Endodermal cell (in vitro differentiated cells): ENCODE measurements at regions not wholly inside any gene's neighbourhood (a gene's known extent, or its start where the extent isn't known, plus 50 kb on each side); places are given as distances from the start of the nearest gene placed in this dataset.
A peak's percentile ranks its signal among the peaks of the same experiment; 100 is the strongest.

Source experiments
- DNase-seq: peaks from one replicate; pipeline ENCODE4 v3.0.0-alpha.2; 2017
- H3K27ac ChIP-seq: 2 replicates; pipeline ENCODE4 v1.5.1; 2013; ENCODE audit warnings: mild to moderate bottlenecking, low read depth, low read length, moderate library complexity
- H3K27me3 ChIP-seq: 2 replicates; pipeline ENCODE4 v1.6.1; 2013; ENCODE audit warnings: mild to moderate bottlenecking, low read length, moderate library complexity; ENCODE audit not compliant: insufficient read depth, control insufficient read depth, poor library complexity, severe bottlenecking
- H3K36me3 ChIP-seq: 2 replicates; pipeline ENCODE4 v1.7.0; 2013; ENCODE audit warnings: mild to moderate bottlenecking, low read length, moderate library complexity; ENCODE audit not compliant: control insufficient read depth, insufficient read depth
- H3K4me1 ChIP-seq: one replicate; pipeline ENCODE4 v1.7.0; 2013; ENCODE audit warnings: low read length; ENCODE audit not compliant: control insufficient read depth, insufficient read depth
- H3K4me3 ChIP-seq: 2 replicates; pipeline ENCODE4 v1.5.1; 2013; ENCODE audit warnings: mild to moderate bottlenecking, low read length, moderate library complexity
- H3K9ac ChIP-seq: 2 replicates; pipeline ENCODE4 v1.6.1; 2013; ENCODE audit warnings: mild to moderate bottlenecking, low read length, moderate library complexity; ENCODE audit not compliant: poor library complexity, severe bottlenecking; ENCODE audit errors: extremely low read depth
- H3K9me3 ChIP-seq: 2 replicates; pipeline ENCODE4 v1.6.1; 2013; ENCODE audit warnings: mild to moderate bottlenecking, low read length, moderate library complexity; ENCODE audit not compliant: control insufficient read depth
- H3K27ac Mint-ChIP-seq: 2 replicates; pipeline ENCODE4 v1.8.0; 2020; ENCODE audit warnings: mixed read lengths
- H3K27me3 Mint-ChIP-seq: 2 replicates; pipeline ENCODE4 v1.8.0; 2021; ENCODE audit warnings: mild to moderate bottlenecking, mixed read lengths; ENCODE audit not compliant: insufficient read depth
- H3K36me3 Mint-ChIP-seq: 2 replicates; pipeline ENCODE4 v1.8.0; 2020; ENCODE audit warnings: low read depth, mixed read lengths
- H3K4me1 Mint-ChIP-seq: 2 replicates; pipeline ENCODE4 v1.8.0; 2020; ENCODE audit warnings: mixed read lengths
- H3K4me3 Mint-ChIP-seq: 2 replicates; pipeline ENCODE4 v1.8.0; 2020; ENCODE audit warnings: mild to moderate bottlenecking, moderate library complexity, mixed read lengths
- H3K9me3 Mint-ChIP-seq: 2 replicates; pipeline ENCODE4 v1.8.0; 2020; ENCODE audit warnings: mild to moderate bottlenecking, mixed read lengths
- WGBS, 2 experiments: methylation state at CpG; one replicate each; pipeline versions ENCODE4 v1.1.5 to v1.1.7; 2013; ENCODE audit warnings: missing lambda C conversion rate in 2 of 2, mixed read lengths in 1 of 2; ENCODE audit not compliant: insufficient coverage in 1 of 2, insufficient read length in 1 of 2; 5-methylcytosine and 5-hydroxymethylcytosine counted together
- TF ChIP-seq, protein P1 (sequence below): fragments of 200-600 bp; sonication (generic); conservative IDR thresholded peaks from 2 replicates; pipeline ENCODE4 v1.5.0; 2021; ENCODE audit warnings: antibody characterized with exemption, mild to moderate bottlenecking

DNA sequence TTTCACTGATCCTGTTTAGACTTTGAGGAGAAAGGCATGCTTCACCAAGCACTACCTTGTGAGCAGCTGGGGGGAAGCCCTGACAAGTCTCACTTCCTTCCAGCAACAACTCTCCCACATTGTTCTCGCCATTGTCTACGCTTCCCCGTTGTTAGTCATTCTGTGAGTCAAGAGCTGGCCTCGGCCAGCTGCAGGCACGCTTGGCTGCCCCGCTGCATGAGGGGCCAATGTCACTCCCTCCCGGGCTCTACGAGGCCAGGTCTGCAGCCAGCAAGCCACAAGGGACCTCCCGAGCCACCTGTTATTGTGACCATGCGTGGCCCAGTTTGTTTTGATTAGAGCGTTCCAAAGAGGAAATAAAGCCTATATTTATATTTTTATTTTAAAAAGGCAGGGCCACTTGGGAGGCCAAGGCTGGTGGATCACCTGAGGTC, 220.9 kb downstream of the FOXO1 start:
- no peaks in the 10 kb centered on the region for H3K27me3 ChIP-seq
- Mint-ChIP-seq H3K4me3 (no peak overlapping the region), H3K27me3 (no peaks in the 10 kb centered on the region), H3K36me3 (no peaks in the 10 kb centered on the region), H3K27ac (peak overlapping the region; percentile 72), H3K4me1 (peaks cover 5% of the 10 kb centered on the region), H3K9me3 (peaks cover 16% of the 10 kb centered on the region)
- no peak overlapping the region for H3K27ac ChIP-seq
- H3K9ac ChIP-seq, result no peak overlapping the region
- TF ChIP-seq, protein P1, sequence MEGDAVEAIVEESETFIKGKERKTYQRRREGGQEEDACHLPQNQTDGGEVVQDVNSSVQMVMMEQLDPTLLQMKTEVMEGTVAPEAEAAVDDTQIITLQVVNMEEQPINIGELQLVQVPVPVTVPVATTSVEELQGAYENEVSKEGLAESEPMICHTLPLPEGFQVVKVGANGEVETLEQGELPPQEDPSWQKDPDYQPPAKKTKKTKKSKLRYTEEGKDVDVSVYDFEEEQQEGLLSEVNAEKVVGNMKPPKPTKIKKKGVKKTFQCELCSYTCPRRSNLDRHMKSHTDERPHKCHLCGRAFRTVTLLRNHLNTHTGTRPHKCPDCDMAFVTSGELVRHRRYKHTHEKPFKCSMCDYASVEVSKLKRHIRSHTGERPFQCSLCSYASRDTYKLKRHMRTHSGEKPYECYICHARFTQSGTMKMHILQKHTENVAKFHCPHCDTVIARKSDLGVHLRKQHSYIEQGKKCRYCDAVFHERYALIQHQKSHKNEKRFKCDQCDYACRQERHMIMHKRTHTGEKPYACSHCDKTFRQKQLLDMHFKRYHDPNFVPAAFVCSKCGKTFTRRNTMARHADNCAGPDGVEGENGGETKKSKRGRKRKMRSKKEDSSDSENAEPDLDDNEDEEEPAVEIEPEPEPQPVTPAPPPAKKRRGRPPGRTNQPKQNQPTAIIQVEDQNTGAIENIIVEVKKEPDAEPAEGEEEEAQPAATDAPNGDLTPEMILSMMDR, result no peak
- no peaks in the 10 kb centered on the region for H3K36me3 ChIP-seq
- WGBS, 2 experiments, result 82 to 88% methylated on average over 6 to 10 of the region's 11 CpGs
- no peak overlapping the region for H3K4me3 ChIP-seq
- DNase-seq, result no peak
- no peaks in the 10 kb centered on the region for H3K4me1 ChIP-seq
- peaks cover 11% of the 10 kb centered on the region for H3K9me3 ChIP-seq

DNA sequence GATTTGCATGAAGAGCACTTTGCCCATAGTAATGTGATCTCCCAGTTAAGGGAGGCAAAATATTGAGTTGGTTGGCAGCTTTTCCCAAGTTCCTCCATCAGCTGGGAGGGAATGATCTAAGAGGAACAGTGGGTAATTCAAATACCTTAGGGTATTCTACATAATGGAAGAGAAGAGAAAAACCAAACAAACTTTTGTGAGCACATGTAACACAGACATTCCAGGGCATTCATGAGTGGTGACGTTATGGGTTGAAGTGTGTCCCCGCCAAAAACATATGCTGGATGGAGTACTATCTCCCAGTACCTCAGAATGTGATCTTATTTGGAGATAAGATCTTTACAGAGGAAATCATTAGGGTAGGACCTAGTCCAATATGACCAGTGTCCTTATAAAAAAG, 220.1 kb downstream of the FOXO1 start:
- Histone ChIP-seq H3K27ac (no peak overlapping the region), H3K9me3 (peaks cover 11% of the 10 kb centered on the region), H3K4me3 (no peak overlapping the region), H3K27me3 (no peaks in the 10 kb centered on the region), H3K36me3 (no peaks in the 10 kb centered on the region), H3K9ac (no peak overlapping the region), H3K4me1 (no peaks in the 10 kb centered on the region)
- Mint-ChIP-seq H3K36me3 (no peaks in the 10 kb centered on the region), H3K9me3 (peaks cover 16% of the 10 kb centered on the region), H3K27ac (no peak overlapping the region), H3K4me1 (peaks cover 5% of the 10 kb centered on the region), H3K4me3 (no peak overlapping the region), H3K27me3 (no peaks in the 10 kb centered on the region)
- WGBS, 2 experiments, result 94 to 98% methylated on average over 2 of the region's 2 CpGs
- TF ChIP-seq, protein P1, result no peak
- DNase-seq, result no peak

DNA sequence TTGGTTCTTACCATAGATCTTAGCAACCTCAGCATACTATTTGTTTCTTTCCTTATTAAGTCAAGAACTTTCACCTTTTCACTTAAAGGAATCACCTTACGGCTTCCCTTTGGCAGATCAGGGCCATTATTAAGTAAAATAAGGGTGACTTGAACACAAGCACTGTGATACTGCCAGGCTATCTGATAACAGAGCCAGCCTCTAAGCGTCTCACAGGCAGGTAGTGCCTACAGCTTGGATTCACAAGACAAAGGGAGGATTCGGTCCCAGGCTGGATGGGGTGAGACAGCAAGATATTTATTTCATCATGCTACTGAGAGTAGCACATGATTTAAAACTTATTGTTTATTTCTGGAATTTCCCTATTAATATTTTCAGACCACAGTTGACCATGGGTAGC, 218.6 kb downstream of the FOXO1 start:
- H3K36me3 Mint-ChIP-seq, result no peaks in the 10 kb centered on the region
- Histone ChIP-seq H3K4me3 (no peak overlapping the region), H3K27ac (no peak overlapping the region), H3K36me3 (no peaks in the 10 kb centered on the region), H3K9ac (no peak overlapping the region), H3K4me1 (no peaks in the 10 kb centered on the region), H3K27me3 (no peaks in the 10 kb centered on the region), H3K9me3 (peaks cover 11% of the 10 kb centered on the region)
- H3K4me1 Mint-ChIP-seq, result no peaks in the 10 kb centered on the region
- no peak overlapping the region for H3K27ac Mint-ChIP-seq
- no peak for DNase-seq
- TF ChIP-seq, protein P1, result no peak
- H3K9me3 Mint-ChIP-seq, result peaks cover 16% of the 10 kb centered on the region
- no peak overlapping the region for H3K4me3 Mint-ChIP-seq
- WGBS, 2 experiments, result 93 to 95% methylated on average over 2 to 3 of the region's 3 CpGs
- no peaks in the 10 kb centered on the region for H3K27me3 Mint-ChIP-seq
